GM21528 (cell line): ENCODE measurements at regions not wholly inside any gene's neighbourhood (a gene's known extent, or its start where the extent isn't known, plus 50 kb on each side); places are given as distances from the start of the nearest gene placed in this dataset.
"Not testable (repeated sequence)": the region's sequence is repeated elsewhere in the genome, so short reads cannot be mapped to it uniquely, and the experiment has no call there.

Experiments used
- ATAC-seq: cut with Tn5 transposase; IDR thresholded peaks from one replicate; pipeline ENCODE4 v1.9.1; 2021; ENCODE audit warnings: mild to moderate bottlenecking, moderate library complexity; ENCODE audit not compliant: unreplicated experiment, low FRiP score

- no peak for ATAC-seq
These were observed 259.5 kb upstream of the IRS2 start for GRCh38 chr13:110045919-110046318.

- ATAC-seq = no peak
These were observed 258.8 kb upstream of the IRS2 start for GRCh38 chr13:110045202-110045601.

- no peak for ATAC-seq
These were observed 258.2 kb upstream of the IRS2 start for GRCh38 chr13:110044551-110045111.

GRCh38 chr13:110042253-110042950 is 256.0 kb upstream of the IRS2 start:
- no peak for ATAC-seq

- ATAC-seq = not testable (repeated sequence)
These were observed 255.3 kb upstream of the IRS2 start for GRCh38 chr13:110041638-110042037.

- no peak for ATAC-seq
These were observed 251.7 kb upstream of the IRS2 start for GRCh38 chr13:110037925-110038573.

GRCh38 chr13:110036060-110036459 is 249.7 kb upstream of the IRS2 start:
- no peak for ATAC-seq

- ATAC-seq = no peak
These were observed 247.7 kb upstream of the IRS2 start for GRCh38 chr13:110034031-110034549.

GRCh38 chr13:110032969-110033368 is 246.6 kb upstream of the IRS2 start:
- ATAC-seq = no peak

GRCh38 chr13:110030394-110030928 is 244.1 kb upstream of the IRS2 start:
- ATAC-seq = no peak

- no peak for ATAC-seq
These were observed 242.6 kb upstream of the IRS2 start for GRCh38 chr13:110028838-110029621.

GRCh38 chr13:110028311-110028710 is 241.9 kb upstream of the IRS2 start:
- ATAC-seq = no peak

GRCh38 chr13:110027470-110028240 is 241.3 kb upstream of the IRS2 start:
- ATAC-seq = no peak

- no peak for ATAC-seq
These were observed 238.2 kb upstream of the IRS2 start for GRCh38 chr13:110024645-110024980.

- ATAC-seq = no peak
These were observed 237.6 kb upstream of the IRS2 start for GRCh38 chr13:110023729-110024644.

- ATAC-seq = no peak
These were observed 231.6 kb upstream of the IRS2 start for GRCh38 chr13:110018009-110018408.

- no peak for ATAC-seq
These were observed 231.0 kb upstream of the IRS2 start for GRCh38 chr13:110017379-110017778.

- ATAC-seq = no peak
These were observed 228.9 kb upstream of the IRS2 start for GRCh38 chr13:110015253-110015652.

- no peak for ATAC-seq
These were observed 228.3 kb upstream of the IRS2 start for GRCh38 chr13:110014719-110015118.
